HG02623 (cell line): ENCODE measurements at regions not wholly inside any gene's neighbourhood (a gene's known extent, or its start where the extent isn't known, plus 50 kb on each side); places are given as distances from the start of the nearest gene placed in this dataset.

Experiments
- ATAC-seq: cut with Tn5 transposase; IDR thresholded peaks from one replicate; pipeline ENCODE4 v1.9.1; 2021; ENCODE audit warnings: moderate library complexity; ENCODE audit not compliant: unreplicated experiment

GRCh38 chr2:217153510-217153909, 293.6 kb upstream of the TNP1 start:
- no peak for ATAC-seq

- ATAC-seq, result no peak
Measured at GRCh38 chr2:217152831-217153230, 293.0 kb upstream of the TNP1 start.

GRCh38 chr2:217151509-217152206, 291.8 kb upstream of the TNP1 start:
- ATAC-seq, result no peak

- no peak for ATAC-seq
Measured at GRCh38 chr2:217150236-217150635, 290.4 kb upstream of the TNP1 start.

- no peak for ATAC-seq
Measured at GRCh38 chr2:217149087-217149660, 289.3 kb upstream of the TNP1 start.

- ATAC-seq, result no peak
Measured at GRCh38 chr2:217147818-217148217, 288.0 kb upstream of the TNP1 start.

GRCh38 chr2:217146956-217147355, 287.1 kb upstream of the TNP1 start:
- no peak for ATAC-seq

- no peak for ATAC-seq
Measured at GRCh38 chr2:217142649-217143266, 282.9 kb upstream of the TNP1 start.

- no peak for ATAC-seq
Measured at GRCh38 chr2:217138284-217138683, 278.4 kb upstream of the TNP1 start.

GRCh38 chr2:217127744-217128143, 267.9 kb upstream of the TNP1 start:
- ATAC-seq, result no peak

GRCh38 chr2:217125014-217125413, 265.1 kb upstream of the TNP1 start:
- no peak for ATAC-seq

GRCh38 chr2:217124050-217124449, 264.2 kb upstream of the TNP1 start:
- no peak for ATAC-seq

GRCh38 chr2:217121565-217121964, 261.7 kb upstream of the TNP1 start:
- ATAC-seq, result no peak

- ATAC-seq, result no peak
Measured at GRCh38 chr2:217120429-217120828, 260.6 kb upstream of the TNP1 start.

- ATAC-seq, result no peak
Measured at GRCh38 chr2:217118559-217119284, 258.9 kb upstream of the TNP1 start.

GRCh38 chr2:217117523-217117922, 257.7 kb upstream of the TNP1 start:
- no peak for ATAC-seq

- ATAC-seq, result no peak
Measured at GRCh38 chr2:217116610-217117009, 256.7 kb upstream of the TNP1 start.

- ATAC-seq, result no peak
Measured at GRCh38 chr2:217114117-217114516, 254.3 kb upstream of the TNP1 start.

- ATAC-seq, result no peak
Measured at GRCh38 chr2:217113491-217113890, 253.6 kb upstream of the TNP1 start.

- ATAC-seq, result no peak
Measured at GRCh38 chr2:217110550-217110949, 250.7 kb upstream of the TNP1 start.

GRCh38 chr2:217108575-217109027, 248.7 kb upstream of the TNP1 start:
- ATAC-seq, result no peak

- no peak for ATAC-seq
Measured at GRCh38 chr2:217108086-217108485, 248.2 kb upstream of the TNP1 start.
